ENCODE measurements at regions not wholly inside any gene's neighbourhood (a gene's known extent, or its start where the extent isn't known, plus 50 kb on each side); places are given as distances from the start of the nearest gene placed in this dataset.

GRCh38 chr10:62735464-62736167 lies 68.9 kb upstream of the ADO start:
- Histone ChIP-seq H3K4me1 (ENCODE audit: control insufficient read depth, extremely low read depth, insufficient read depth, low read length) (no peaks in the 10 kb centered on the region), H3K4me2 (ENCODE audit: insufficient read depth, low read length) (no peak overlapping the region), H3K4me3 (replicated peaks in 1 of 3; ENCODE audit: insufficient read depth in 1 of 3, low read depth in 1 of 3, low read length in 3 of 3) (no peak overlapping the region), H3K9ac (replicated peaks; ENCODE audit: extremely low read depth, insufficient read depth, low read length) (no peak overlapping the region), H3K9me1 (replicated peaks; ENCODE audit: control insufficient read depth, extremely low read depth, insufficient read depth, low read length) (no peaks in the 10 kb centered on the region), H3K27ac (ENCODE audit: insufficient read depth, low read depth, low read length) (no peak overlapping the region), H2AFZ (ENCODE audit: low read depth, low read length) (no peak overlapping the region), H3K79me2 (ENCODE audit: control insufficient read depth, insufficient read depth, low read length) (no peaks in the 10 kb centered on the region), H3K36me3 (ENCODE audit: control insufficient read depth in 2 of 2, extremely low read depth in 1 of 2, insufficient read depth in 2 of 2, low read length in 2 of 2) (no peaks in the 10 kb centered on the region), H4K20me1 (replicated peaks; ENCODE audit: control insufficient read depth, extremely low read depth, insufficient read depth, low read length) (no peaks in the 10 kb centered on the region), H3K27me3 (ENCODE audit: control insufficient read depth in 2 of 2, insufficient read depth in 2 of 2, low read length in 2 of 2) (peaks cover 0 to 8% of the 10 kb centered on the region in 2 experiments), H3K9me3 (replicated peaks; ENCODE audit: control insufficient read depth, insufficient read depth, low read length) (no peaks in the 10 kb centered on the region)
- DNase-seq (ENCODE audit: low read depth, low spot score) (no peak), FAIRE-seq (no peak)
- CTCF ChIA-PET = no interaction called here
- intact Hi-C loops (cut with micrococcal nuclease) = no loop called here
- dilution Hi-C loops (cut with MboI; ENCODE audit: extremely low pct_ligation_motif_present, low sequenced_read_pairs) = no loop called here
- no peak for TF ChIP-seq GATA2 (IDR thresholded peaks at IDR 0.05; ENCODE audit: insufficient read depth, insufficient read length, low read depth, low read length)
- TF ChIP-seq MAX (IDR thresholded peaks at IDR 0.05; ENCODE audit: insufficient read depth, insufficient read length) = no peak
- no peak for TF ChIP-seq JUN (IDR thresholded peaks at IDR 0.05; ENCODE audit: borderline replicate concordance, insufficient read depth, insufficient read length, low read depth)
- no peak for TF ChIP-seq FOS (IDR thresholded peaks at IDR 0.05; ENCODE audit: borderline replicate concordance, insufficient read depth, low read length)
- TF ChIP-seq MYC (IDR thresholded peaks at IDR 0.05; ENCODE audit: low read depth, low read length) = no peak
- no peak for TF ChIP-seq POLR2AphosphoS5 (IDR thresholded peaks at IDR 0.05; ENCODE audit: insufficient read depth, low read depth, low read length)
- TF ChIP-seq POLR2A (IDR thresholded peaks at IDR 0.05; ENCODE audit: low read depth, low read length) = no peak
- TF ChIP-seq EZH2 (IDR thresholded peaks at IDR 0.05; ENCODE audit: borderline replicate concordance, low read depth, low read length, severe bottlenecking) = no peak
- TF ChIP-seq CTCF (IDR thresholded peaks at IDR 0.05; ENCODE audit: extremely low read depth in 1 of 2, insufficient read depth in 1 of 2, low read depth in 1 of 2, low read length in 2 of 2) = no peak
- no TSS peak for BruUV-seq (replicated peaks)
- POLR2A ChIA-PET = no interaction called here
